Adrenal gland (tissue), 5 donors: ENCODE measurements at regions not wholly inside any gene's neighbourhood (a gene's known extent, or its start where the extent isn't known, plus 50 kb on each side); places are given as distances from the start of the nearest gene placed in this dataset.

ENCODE experiments used
- POLR2A ChIP-seq, 2 donors: fragments of 450-650 bp; IDR thresholded peaks; one replicate each; pipeline ENCODE4 v1.6.1; 2017; ENCODE audit warnings: antibody characterized with exemption in 2 of 2, mild to moderate bottlenecking in 2 of 2, moderate library complexity in 1 of 2
- TF ChIP-seq, protein P1 (sequence below), 6 experiments: fragments of 450-650 bp in 4 of 6; fragments of 200-600 bp in 2 of 6; sonication (generic) in 1 of 6; IDR thresholded peaks; 1 replicate in 5 of 6; 2 replicates in 1 of 6; pipeline versions ENCODE4 v1.5.1 to v1.8.0; 2016 to 2021; ENCODE audit warnings: antibody characterized with exemption in 6 of 6, mild to moderate bottlenecking in 2 of 6, moderate library complexity in 1 of 6
- donor health status: DM: no; HTN: no; CAD: no.

DNA sequence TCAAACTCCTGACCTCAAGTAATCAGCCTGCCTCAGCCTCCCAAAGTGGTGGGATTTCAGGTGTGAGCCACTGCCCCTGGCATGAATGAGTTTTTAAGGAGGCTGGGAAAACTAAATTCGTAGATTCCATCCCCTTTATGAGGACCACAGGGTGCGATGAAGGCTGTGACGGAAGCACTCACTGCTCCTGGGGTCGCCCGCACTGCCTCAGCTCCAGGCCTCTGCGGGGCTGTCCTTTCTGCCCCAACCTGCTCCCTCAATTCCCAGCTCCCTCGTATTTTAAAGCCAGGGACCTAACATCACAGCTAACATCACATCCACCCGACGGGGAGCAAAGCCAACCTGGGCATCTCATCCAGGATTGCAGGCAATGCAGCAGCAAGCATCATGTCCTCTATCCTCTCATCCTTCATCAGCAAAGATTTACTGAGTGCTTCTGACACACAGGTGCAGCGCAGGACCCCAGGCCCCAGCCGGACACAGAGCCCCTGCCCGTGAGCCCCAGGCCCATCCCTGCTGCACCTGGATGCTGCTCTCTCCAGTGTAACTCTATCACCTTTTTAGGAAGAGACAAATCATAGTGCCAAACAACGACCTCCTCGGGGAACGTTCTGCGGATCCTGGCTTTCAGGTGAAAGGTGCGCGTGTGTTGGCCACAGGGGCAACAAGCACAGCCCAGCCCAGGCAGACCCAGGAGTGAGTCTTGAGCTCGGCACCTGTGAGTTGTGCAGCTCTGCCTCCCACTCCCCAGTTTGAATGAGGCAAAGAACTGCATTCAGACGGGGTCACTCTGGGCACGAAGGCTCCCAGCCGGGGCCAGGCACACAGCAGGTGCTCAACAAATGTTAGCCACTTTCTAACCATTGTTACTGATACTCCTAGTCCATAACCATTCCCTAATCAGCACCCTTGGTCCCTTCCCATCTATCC lies 134.3 kb downstream of the CRYBB2 start:
- TF ChIP-seq, protein P1, sequence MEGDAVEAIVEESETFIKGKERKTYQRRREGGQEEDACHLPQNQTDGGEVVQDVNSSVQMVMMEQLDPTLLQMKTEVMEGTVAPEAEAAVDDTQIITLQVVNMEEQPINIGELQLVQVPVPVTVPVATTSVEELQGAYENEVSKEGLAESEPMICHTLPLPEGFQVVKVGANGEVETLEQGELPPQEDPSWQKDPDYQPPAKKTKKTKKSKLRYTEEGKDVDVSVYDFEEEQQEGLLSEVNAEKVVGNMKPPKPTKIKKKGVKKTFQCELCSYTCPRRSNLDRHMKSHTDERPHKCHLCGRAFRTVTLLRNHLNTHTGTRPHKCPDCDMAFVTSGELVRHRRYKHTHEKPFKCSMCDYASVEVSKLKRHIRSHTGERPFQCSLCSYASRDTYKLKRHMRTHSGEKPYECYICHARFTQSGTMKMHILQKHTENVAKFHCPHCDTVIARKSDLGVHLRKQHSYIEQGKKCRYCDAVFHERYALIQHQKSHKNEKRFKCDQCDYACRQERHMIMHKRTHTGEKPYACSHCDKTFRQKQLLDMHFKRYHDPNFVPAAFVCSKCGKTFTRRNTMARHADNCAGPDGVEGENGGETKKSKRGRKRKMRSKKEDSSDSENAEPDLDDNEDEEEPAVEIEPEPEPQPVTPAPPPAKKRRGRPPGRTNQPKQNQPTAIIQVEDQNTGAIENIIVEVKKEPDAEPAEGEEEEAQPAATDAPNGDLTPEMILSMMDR (IDR thresholded peaks at IDR 0.05) = no peak
- no peak for TF ChIP-seq POLR2A (IDR thresholded peaks at IDR 0.05)
